GM18519 (cell line): ENCODE measurements at regions not wholly inside any gene's neighbourhood (a gene's known extent, or its start where the extent isn't known, plus 50 kb on each side); places are given as distances from the start of the nearest gene placed in this dataset.

ENCODE experiments used
- ATAC-seq: cut with Tn5 transposase; IDR thresholded peaks from one replicate; pipeline ENCODE4 v1.9.1; 2021; ENCODE audit warnings: mild to moderate bottlenecking, moderate library complexity; ENCODE audit not compliant: unreplicated experiment, low FRiP score

GRCh38 chr3:31043184-31043819, 148.8 kb upstream of the GADL1 start:
- ATAC-seq, result no peak

GRCh38 chr3:31047673-31048072, 153.2 kb upstream of the GADL1 start:
- no peak for ATAC-seq

GRCh38 chr3:31048143-31048542, 153.7 kb upstream of the GADL1 start:
- ATAC-seq, result no peak

- no peak for ATAC-seq
Measured at GRCh38 chr3:31050296-31050695, 155.8 kb upstream of the GADL1 start.

GRCh38 chr3:31051226-31051625, 156.8 kb upstream of the GADL1 start:
- no peak for ATAC-seq

- no peak for ATAC-seq
Measured at GRCh38 chr3:31053299-31053698, 158.8 kb upstream of the GADL1 start.

GRCh38 chr3:31054032-31054431, 159.6 kb upstream of the GADL1 start:
- ATAC-seq, result no peak

GRCh38 chr3:31055757-31056156, 161.3 kb upstream of the GADL1 start:
- no peak for ATAC-seq

- no peak for ATAC-seq
Measured at GRCh38 chr3:31057891-31058290, 163.4 kb upstream of the GADL1 start.

GRCh38 chr3:31064021-31064420, 169.6 kb upstream of the GADL1 start:
- no peak for ATAC-seq

GRCh38 chr3:31065765-31066164, 171.3 kb upstream of the GADL1 start:
- no peak for ATAC-seq

GRCh38 chr3:31067004-31067403, 172.5 kb upstream of the GADL1 start:
- no peak for ATAC-seq

- ATAC-seq, result no peak
Measured at GRCh38 chr3:31075471-31075870, 181.0 kb upstream of the GADL1 start.

- no peak for ATAC-seq
Measured at GRCh38 chr3:31075876-31076275, 181.4 kb upstream of the GADL1 start.

GRCh38 chr3:31077021-31077601, 182.7 kb upstream of the GADL1 start:
- no peak for ATAC-seq

- no peak for ATAC-seq
Measured at GRCh38 chr3:31077826-31078225, 183.4 kb upstream of the GADL1 start.

- ATAC-seq, result no peak
Measured at GRCh38 chr3:31079689-31080088, 185.2 kb upstream of the GADL1 start.

GRCh38 chr3:31081018-31081662, 186.7 kb upstream of the GADL1 start:
- ATAC-seq, result no peak

GRCh38 chr3:31086148-31086547, 191.7 kb upstream of the GADL1 start:
- ATAC-seq, result no peak

- no peak for ATAC-seq
Measured at GRCh38 chr3:31086698-31087097, 192.2 kb upstream of the GADL1 start.

GRCh38 chr3:31091748-31092147, 197.3 kb upstream of the GADL1 start:
- no peak for ATAC-seq
